ENCODE measurements at regions not wholly inside any gene's neighbourhood (a gene's known extent, or its start where the extent isn't known, plus 50 kb on each side); places are given as distances from the start of the nearest gene placed in this dataset.

DNA sequence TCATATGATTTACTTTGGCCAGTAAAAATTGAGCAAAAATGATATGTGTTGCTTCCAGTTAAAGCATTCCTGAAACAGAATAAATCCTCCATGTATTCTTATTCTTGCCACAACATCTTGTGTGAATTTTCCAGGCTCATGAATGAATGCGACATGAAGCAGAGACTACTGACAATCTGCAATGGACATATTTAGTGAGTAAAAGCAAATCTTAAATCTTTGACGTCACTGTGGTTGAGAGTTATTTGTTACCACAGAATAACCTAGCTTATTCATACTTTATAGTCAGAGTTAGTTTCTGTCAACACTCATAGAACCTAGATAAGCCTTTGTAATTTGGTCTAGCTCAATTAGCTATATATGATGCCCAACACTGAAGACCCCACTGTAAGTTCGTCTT lies 1443.1 kb downstream of the PCDH9 start:
- H3K79me2 ChIP-seq (ENCODE audit: control insufficient read depth, insufficient read depth, low read length): no peaks in the 10 kb centered on the region
- no TSS peak for BruUV-seq (replicated peaks)
- H2AFZ ChIP-seq (ENCODE audit: low read depth, low read length): no peak overlapping the region
- H3K4me2 ChIP-seq (ENCODE audit: insufficient read depth, low read length): no peak overlapping the region
- H3K9me3 ChIP-seq (replicated peaks; ENCODE audit: control insufficient read depth, insufficient read depth, low read length): no peaks in the 10 kb centered on the region
- dilution Hi-C loops (cut with MboI; ENCODE audit: extremely low pct_ligation_motif_present, low sequenced_read_pairs): no loop called here
- no peak for TF ChIP-seq EZH2 (IDR thresholded peaks at IDR 0.05; ENCODE audit: borderline replicate concordance, low read depth, low read length, severe bottlenecking)
- no peak for TF ChIP-seq GATA2 (IDR thresholded peaks at IDR 0.05; ENCODE audit: insufficient read depth, insufficient read length, low read depth, low read length)
- TF ChIP-seq JUN (IDR thresholded peaks at IDR 0.05; ENCODE audit: borderline replicate concordance, insufficient read depth, insufficient read length, low read depth): no peak
- TF ChIP-seq, protein P1, sequence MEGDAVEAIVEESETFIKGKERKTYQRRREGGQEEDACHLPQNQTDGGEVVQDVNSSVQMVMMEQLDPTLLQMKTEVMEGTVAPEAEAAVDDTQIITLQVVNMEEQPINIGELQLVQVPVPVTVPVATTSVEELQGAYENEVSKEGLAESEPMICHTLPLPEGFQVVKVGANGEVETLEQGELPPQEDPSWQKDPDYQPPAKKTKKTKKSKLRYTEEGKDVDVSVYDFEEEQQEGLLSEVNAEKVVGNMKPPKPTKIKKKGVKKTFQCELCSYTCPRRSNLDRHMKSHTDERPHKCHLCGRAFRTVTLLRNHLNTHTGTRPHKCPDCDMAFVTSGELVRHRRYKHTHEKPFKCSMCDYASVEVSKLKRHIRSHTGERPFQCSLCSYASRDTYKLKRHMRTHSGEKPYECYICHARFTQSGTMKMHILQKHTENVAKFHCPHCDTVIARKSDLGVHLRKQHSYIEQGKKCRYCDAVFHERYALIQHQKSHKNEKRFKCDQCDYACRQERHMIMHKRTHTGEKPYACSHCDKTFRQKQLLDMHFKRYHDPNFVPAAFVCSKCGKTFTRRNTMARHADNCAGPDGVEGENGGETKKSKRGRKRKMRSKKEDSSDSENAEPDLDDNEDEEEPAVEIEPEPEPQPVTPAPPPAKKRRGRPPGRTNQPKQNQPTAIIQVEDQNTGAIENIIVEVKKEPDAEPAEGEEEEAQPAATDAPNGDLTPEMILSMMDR (IDR thresholded peaks at IDR 0.05; ENCODE audit: extremely low read depth in 1 of 2, insufficient read depth in 1 of 2, low read depth in 1 of 2, low read length in 2 of 2): no peak
- no peak for TF ChIP-seq POLR2AphosphoS5 (IDR thresholded peaks at IDR 0.05; ENCODE audit: insufficient read depth, low read depth, low read length)
- FAIRE-seq (no peak), DNase-seq (ENCODE audit: low read depth, low spot score) (no peak)
- H3K4me1 ChIP-seq (ENCODE audit: control insufficient read depth, extremely low read depth, insufficient read depth, low read length): no peaks in the 10 kb centered on the region
- H3K27me3 ChIP-seq (ENCODE audit: control insufficient read depth in 2 of 2, insufficient read depth in 2 of 2, low read length in 2 of 2): no peaks in the 10 kb centered on the region
- H3K9me1 ChIP-seq (replicated peaks; ENCODE audit: control insufficient read depth, extremely low read depth, insufficient read depth, low read length): no peaks in the 10 kb centered on the region
- H4K20me1 ChIP-seq (replicated peaks; ENCODE audit: control insufficient read depth, extremely low read depth, insufficient read depth, low read length): no peaks in the 10 kb centered on the region
- no peak overlapping the region for H3K4me3 ChIP-seq (replicated peaks in 1 of 3; ENCODE audit: insufficient read depth in 1 of 3, low read depth in 1 of 3, low read length in 3 of 3)
- no peak overlapping the region for H3K27ac ChIP-seq (ENCODE audit: insufficient read depth, low read depth, low read length)
- H3K36me3 ChIP-seq (ENCODE audit: control insufficient read depth in 2 of 2, extremely low read depth in 1 of 2, insufficient read depth in 2 of 2, low read length in 2 of 2): no peaks in the 10 kb centered on the region
- no peak overlapping the region for H3K9ac ChIP-seq (replicated peaks; ENCODE audit: extremely low read depth, insufficient read depth, low read length)
- POLR2A ChIA-PET: no interaction called here
- intact Hi-C loops (cut with micrococcal nuclease): no loop called here
- CTCF ChIA-PET: interaction anchor here (0.6 kb wide), 1 partner anchor 9 kb away, joined by 3 read pairs; no protein-coding TSS in a partner anchor

Measured in endothelial cell of umbilical vein (primary cell).